Choroid plexus epithelial cell (primary cell): ENCODE measurements at regions not wholly inside any gene's neighbourhood (a gene's known extent, or its start where the extent isn't known, plus 50 kb on each side); places are given as distances from the start of the nearest gene placed in this dataset.

Experiments used
- DNase-seq: peaks from one replicate; pipeline ENCODE4 v3.0.0-alpha.2; 2010; ENCODE audit warnings: low read depth
- H3K4me3 ChIP-seq: 2 replicates; pipeline ENCODE4 v1.5.1; 2011; ENCODE audit warnings: low read depth, mild to moderate bottlenecking, control low read depth, low read length, moderate library complexity
- CTCF ChIP-seq: conservative IDR thresholded peaks from 2 replicates; pipeline ENCODE4 v1.5.1; 2011; ENCODE audit warnings: low read depth, mild to moderate bottlenecking, control low read depth, inconsistent platforms, low read length, moderate library complexity

GRCh38 chr13:58187881-58188280, 556.3 kb downstream of the PCDH17 start:
- no peak for DNase-seq
- H3K4me3 ChIP-seq: no peak overlapping the region
- TF ChIP-seq CTCF: no peak

GRCh38 chr13:58190577-58190976, 559.0 kb downstream of the PCDH17 start:
- no peak overlapping the region for H3K4me3 ChIP-seq
- DNase-seq: no peak
- no peak for TF ChIP-seq CTCF

- no peak for DNase-seq
- no peak overlapping the region for H3K4me3 ChIP-seq
- TF ChIP-seq CTCF: no peak
Observed at GRCh38 chr13:58191754-58192153, 560.2 kb downstream of the PCDH17 start.

- no peak for TF ChIP-seq CTCF
- H3K4me3 ChIP-seq: no peak overlapping the region
- no peak for DNase-seq
Observed at GRCh38 chr13:58202099-58202498, 570.6 kb downstream of the PCDH17 start.

- DNase-seq: no peak
- no peak for TF ChIP-seq CTCF
- H3K4me3 ChIP-seq: no peak overlapping the region
Observed at GRCh38 chr13:58207501-58207900, 576.0 kb downstream of the PCDH17 start.

- no peak for TF ChIP-seq CTCF
- no peak overlapping the region for H3K4me3 ChIP-seq
- DNase-seq: no peak
Observed at GRCh38 chr13:58235454-58235853, 603.9 kb downstream of the PCDH17 start.

- no peak for TF ChIP-seq CTCF
- no peak overlapping the region for H3K4me3 ChIP-seq
Observed at GRCh38 chr13:58238972-58239773, 607.6 kb downstream of the PCDH17 start.

More at GRCh38 chr13:58238972-58239773, 607.6 kb downstream of the PCDH17 start:
- DNase-seq: no peak
